Adrenal gland (tissue), 5 donors: ENCODE measurements at regions not wholly inside any gene's neighbourhood (a gene's known extent, or its start where the extent isn't known, plus 50 kb on each side); places are given as distances from the start of the nearest gene placed in this dataset.

Experiments
- CTCF ChIP-seq, 6 experiments: fragments of 450-650 bp in 4 of 6; fragments of 200-600 bp in 2 of 6; sonication (generic) in 1 of 6; IDR thresholded peaks; 1 replicate in 5 of 6; 2 replicates in 1 of 6; pipeline versions ENCODE4 v1.5.1 to v1.8.0; 2016 to 2021; ENCODE audit warnings: antibody characterized with exemption in 6 of 6, mild to moderate bottlenecking in 2 of 6, moderate library complexity in 1 of 6
- POLR2A ChIP-seq, 2 donors: fragments of 450-650 bp; IDR thresholded peaks; one replicate each; pipeline ENCODE4 v1.6.1; 2017; ENCODE audit warnings: antibody characterized with exemption in 2 of 2, mild to moderate bottlenecking in 2 of 2, moderate library complexity in 1 of 2
- donor health status: DM: no; HTN: no; CAD: no.

- TF ChIP-seq CTCF (IDR thresholded peaks at IDR 0.05): no peak
- TF ChIP-seq POLR2A (IDR thresholded peaks at IDR 0.05): no peak
Measured at GRCh38 chr4:38587106-38587505, 76.9 kb upstream of the KLF3 start.
